Sigmoid colon (tissue), 6 donors: ENCODE measurements at regions not wholly inside any gene's neighbourhood (a gene's known extent, or its start where the extent isn't known, plus 50 kb on each side); places are given as distances from the start of the nearest gene placed in this dataset.
"Not testable (repeated sequence)": the region's sequence is repeated elsewhere in the genome, so short reads cannot be mapped to it uniquely, and the experiment has no call there.

Experiments used
- DNase-seq: peaks from one replicate; pipeline ENCODE4 v3.0.0-alpha.2; 2019
- H3K27ac ChIP-seq, 4 donors: fragments of 200-600 bp; sonication (generic); one replicate each; pipeline ENCODE4 v1.5.1; 2016 to 2019; ENCODE audit warnings: mild to moderate bottlenecking in 1 of 4
- H3K27me3 ChIP-seq, 3 donors: fragments of 200-600 bp; sonication (generic); one replicate each; pipeline ENCODE4 v1.5.1; 2019; ENCODE audit warnings: mild to moderate bottlenecking in 1 of 3
- H3K36me3 ChIP-seq, 4 donors: fragments of 200-600 bp; sonication (generic); one replicate each; pipeline ENCODE4 v1.5.1; 2016 to 2019
- H3K4me1 ChIP-seq, 4 donors: fragments of 200-600 bp; sonication (generic); one replicate each; pipeline ENCODE4 v1.5.1; 2017 to 2019
- H3K4me3 ChIP-seq, 4 donors: fragments of 200-600 bp; sonication (generic); one replicate each; pipeline ENCODE4 v1.5.1; 2017 to 2019; ENCODE audit warnings: mild to moderate bottlenecking in 2 of 4, moderate library complexity in 1 of 4
- H3K9me3 ChIP-seq, 4 donors: fragments of 200-600 bp in 3 of 4; sonication (generic) in 3 of 4; one replicate each; pipeline versions ENCODE4 v1.5.1 to v1.6.1; 2013 to 2019
- EP300 ChIP-seq, 4 donors: sonication (generic); formaldehyde crosslinking; IDR thresholded peaks; one replicate each; pipeline ENCODE4 v1.6.1; 2017; ENCODE audit warnings: antibody characterized with exemption in 4 of 4
- POLR2A ChIP-seq, 2 donors: fragments of 450-650 bp; IDR thresholded peaks; one replicate each; pipeline ENCODE4 v1.6.1; 2016; ENCODE audit warnings: antibody characterized with exemption in 2 of 2, mild to moderate bottlenecking in 2 of 2, moderate library complexity in 2 of 2
- POLR2AphosphoS5 ChIP-seq, 4 donors: sonication (generic); formaldehyde crosslinking; IDR thresholded peaks; one replicate each; pipeline ENCODE4 v1.6.1; 2017; ENCODE audit warnings: antibody characterized with exemption in 4 of 4
- WGBS, 2 donors: extraction: QIAGEN DNeasy Blood & Tissue Kit; methylation state at CpG; one replicate each; pipeline ENCODE4 v1.1.7; 2013; 5-methylcytosine and 5-hydroxymethylcytosine counted together
- intact Hi-C: fragments of 100-400 bp; cut with DNase I; formaldehyde crosslinking; loops from one replicate; pipeline ENCODE4 v1.15.1; 2023
- TF ChIP-seq, protein P1 (sequence below), 4 experiments: fragments of 450-650 bp in 3 of 4; fragments of 200-600 bp in 1 of 4; IDR thresholded peaks; one replicate each; pipeline ENCODE4 v1.5.1; 2016 to 2019; ENCODE audit warnings: antibody characterized with exemption in 4 of 4, mild to moderate bottlenecking in 3 of 4, moderate library complexity in 2 of 4
- donor health status: healthy with polysubstance abuse.
- donor health status: healthy.

DNA sequence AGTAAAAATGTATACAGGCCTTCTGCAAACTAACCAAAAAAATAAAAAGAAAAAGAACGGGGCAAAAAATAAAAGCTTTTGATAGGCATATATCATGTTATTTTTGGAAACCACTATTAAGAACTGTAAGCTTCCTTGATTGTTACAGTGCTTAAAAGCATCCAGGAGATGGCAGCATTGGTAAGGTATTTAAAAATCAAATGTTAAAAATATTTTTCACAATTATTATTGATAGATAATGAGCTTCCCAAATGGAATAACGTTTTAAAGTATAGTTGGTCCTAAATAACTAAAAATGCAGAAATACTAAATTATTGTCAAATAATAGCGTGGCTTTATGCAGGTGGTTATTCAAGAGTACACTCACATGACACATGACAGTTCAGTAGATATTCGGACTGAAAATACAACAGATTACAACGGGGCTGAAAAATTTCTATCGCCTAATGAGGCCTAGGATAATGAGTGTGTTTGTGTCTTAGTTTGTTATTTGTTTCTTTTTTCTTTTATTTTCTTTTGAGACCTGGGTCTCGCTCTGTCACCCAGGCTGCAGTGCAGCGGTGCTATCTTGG, 127.2 kb upstream of the ATF7IP start:
- no peaks in the 10 kb centered on the region for H3K27me3 ChIP-seq
- intact Hi-C loops: loop anchor here (2.0 to 10.0 kb wide), 4 partner anchors 179 to 756 kb away; no protein-coding TSS in a partner anchor
- no peaks in the 10 kb centered on the region for H3K36me3 ChIP-seq
- no peak overlapping the region for H3K4me3 ChIP-seq
- DNase-seq: no peak
- H3K27ac ChIP-seq: no peak overlapping the region
- peaks cover 0 to 7% (median 2%) of the 10 kb centered on the region in 4 donors for H3K9me3 ChIP-seq
- peaks cover 0 to 3% (median 0%) of the 10 kb centered on the region in 4 donors for H3K4me1 ChIP-seq
- TF ChIP-seq EP300 (IDR thresholded peaks at IDR 0.05) (no peak), POLR2A (IDR thresholded peaks at IDR 0.05) (no peak), POLR2AphosphoS5 (IDR thresholded peaks at IDR 0.05) (no peak)
- TF ChIP-seq, protein P1, sequence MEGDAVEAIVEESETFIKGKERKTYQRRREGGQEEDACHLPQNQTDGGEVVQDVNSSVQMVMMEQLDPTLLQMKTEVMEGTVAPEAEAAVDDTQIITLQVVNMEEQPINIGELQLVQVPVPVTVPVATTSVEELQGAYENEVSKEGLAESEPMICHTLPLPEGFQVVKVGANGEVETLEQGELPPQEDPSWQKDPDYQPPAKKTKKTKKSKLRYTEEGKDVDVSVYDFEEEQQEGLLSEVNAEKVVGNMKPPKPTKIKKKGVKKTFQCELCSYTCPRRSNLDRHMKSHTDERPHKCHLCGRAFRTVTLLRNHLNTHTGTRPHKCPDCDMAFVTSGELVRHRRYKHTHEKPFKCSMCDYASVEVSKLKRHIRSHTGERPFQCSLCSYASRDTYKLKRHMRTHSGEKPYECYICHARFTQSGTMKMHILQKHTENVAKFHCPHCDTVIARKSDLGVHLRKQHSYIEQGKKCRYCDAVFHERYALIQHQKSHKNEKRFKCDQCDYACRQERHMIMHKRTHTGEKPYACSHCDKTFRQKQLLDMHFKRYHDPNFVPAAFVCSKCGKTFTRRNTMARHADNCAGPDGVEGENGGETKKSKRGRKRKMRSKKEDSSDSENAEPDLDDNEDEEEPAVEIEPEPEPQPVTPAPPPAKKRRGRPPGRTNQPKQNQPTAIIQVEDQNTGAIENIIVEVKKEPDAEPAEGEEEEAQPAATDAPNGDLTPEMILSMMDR (IDR thresholded peaks at IDR 0.05): peak; percentile 48 to 65 (median 58)
- WGBS, 2 donors: 61 to 66% methylated on average over 8 of the region's 8 CpGs

DNA sequence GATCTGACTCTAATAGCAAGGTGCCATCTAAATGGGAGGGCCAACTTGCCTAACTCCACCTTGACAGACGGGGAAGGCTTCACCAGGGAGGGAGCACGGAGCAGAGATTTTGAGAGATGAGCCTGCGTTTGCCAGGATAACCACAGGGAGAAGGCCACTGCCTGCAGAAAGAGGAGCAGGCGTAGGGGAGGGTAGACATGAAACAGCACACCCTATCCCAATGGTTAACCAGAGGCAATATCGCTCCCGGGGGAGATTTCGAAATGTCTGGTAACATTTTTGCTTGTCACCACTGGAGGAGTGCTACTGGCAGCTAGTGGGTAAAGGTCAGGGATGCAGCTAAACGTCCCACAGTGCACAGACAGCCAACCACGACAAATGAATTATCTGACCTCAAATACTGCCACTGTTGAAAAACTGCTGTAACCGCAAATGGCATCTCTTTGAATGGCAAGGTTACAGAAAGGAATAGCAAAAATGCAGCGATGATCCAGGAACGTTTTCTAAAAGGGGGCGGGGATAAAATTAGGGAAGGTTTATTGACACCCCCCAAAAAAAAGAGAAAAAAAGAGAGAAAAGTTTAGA, 126.0 kb upstream of the ATF7IP start:
- Histone ChIP-seq H3K27ac (peak overlapping the region in 1 of 4 donors; percentile 14), H3K9me3 (peaks cover 0 to 8% (median 4%) of the 10 kb centered on the region in 4 donors), H3K27me3 (no peaks in the 10 kb centered on the region), H3K36me3 (no peaks in the 10 kb centered on the region), H3K4me1 (peaks cover 0 to 3% (median 0%) of the 10 kb centered on the region in 4 donors), H3K4me3 (peak overlapping the region in 1 of 4 donors; percentile 4)
- DNase-seq: no peak
- TF ChIP-seq, protein P1 (IDR thresholded peaks at IDR 0.05): no peak
- no peak for TF ChIP-seq POLR2AphosphoS5 (IDR thresholded peaks at IDR 0.05)
- TF ChIP-seq EP300 (IDR thresholded peaks at IDR 0.05): no peak
- no peak for TF ChIP-seq POLR2A (IDR thresholded peaks at IDR 0.05)
- WGBS, 2 donors: 50 to 71% methylated on average over 13 of the region's 13 CpGs
- intact Hi-C loops: loop anchor here (2.0 to 10.0 kb wide), 4 partner anchors 178 to 755 kb away; no protein-coding TSS in a partner anchor

DNA sequence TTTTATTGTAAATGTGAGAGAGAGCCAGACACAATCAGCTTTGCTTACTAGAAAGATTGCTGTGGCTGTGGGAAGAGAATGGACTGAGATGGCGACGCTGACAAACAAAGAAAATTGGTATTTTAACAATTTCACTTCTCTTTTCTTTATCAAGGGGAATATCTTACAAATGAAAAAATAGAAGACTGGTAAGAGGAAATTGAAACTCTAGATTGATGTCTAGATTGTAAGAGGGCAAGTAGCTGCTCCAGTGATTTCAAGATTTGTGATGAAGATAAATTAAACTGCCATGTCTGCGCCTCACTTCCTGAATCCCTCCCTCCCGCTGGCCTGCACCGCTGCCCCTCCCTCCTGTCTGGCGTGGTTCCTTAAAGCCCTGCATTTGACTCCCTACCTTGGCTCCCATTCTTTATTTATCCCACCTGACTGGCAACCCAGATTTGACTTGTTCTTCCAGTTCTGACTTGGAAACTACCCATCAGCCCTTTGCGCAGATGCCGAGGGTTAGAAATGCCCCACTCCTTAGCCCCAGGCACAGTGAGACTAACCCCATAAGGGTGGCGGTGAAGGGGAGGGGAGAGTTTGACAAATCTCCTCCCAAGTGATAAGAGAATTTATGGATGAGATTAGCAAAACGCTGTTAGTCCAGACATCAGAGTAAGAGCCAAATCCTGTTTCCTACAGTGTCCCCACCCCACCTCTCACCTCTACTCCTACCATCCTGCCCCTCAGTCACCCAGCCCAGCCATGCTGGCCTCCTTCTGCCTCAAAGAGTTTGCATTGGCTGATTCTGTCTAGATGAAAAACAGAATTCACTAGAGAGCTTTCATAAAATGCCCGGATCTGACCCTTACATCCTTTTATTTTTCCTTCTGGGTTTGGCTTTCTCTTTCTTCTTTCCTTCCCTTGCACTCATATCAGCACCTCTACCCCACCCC, 125.3 kb upstream of the ATF7IP start:
- no peak for TF ChIP-seq EP300 (IDR thresholded peaks at IDR 0.05)
- peaks cover 0 to 3% (median 0%) of the 10 kb centered on the region in 4 donors for H3K4me1 ChIP-seq
- no peaks in the 10 kb centered on the region for H3K36me3 ChIP-seq
- no peak for DNase-seq
- H3K9me3 ChIP-seq: peaks cover 0 to 8% (median 4%) of the 10 kb centered on the region in 4 donors
- H3K4me3 ChIP-seq: peak overlapping the region in 1 of 4 donors; percentile 4
- H3K27me3 ChIP-seq: no peaks in the 10 kb centered on the region
- WGBS, 2 donors: 31 to 39% methylated on average over 11 of the region's 11 CpGs
- intact Hi-C loops: loop anchor here (2.0 to 10.0 kb wide), 4 partner anchors 177 to 755 kb away; no protein-coding TSS in a partner anchor
- H3K27ac ChIP-seq: peak overlapping the region in 1 of 4 donors; percentile 14

DNA sequence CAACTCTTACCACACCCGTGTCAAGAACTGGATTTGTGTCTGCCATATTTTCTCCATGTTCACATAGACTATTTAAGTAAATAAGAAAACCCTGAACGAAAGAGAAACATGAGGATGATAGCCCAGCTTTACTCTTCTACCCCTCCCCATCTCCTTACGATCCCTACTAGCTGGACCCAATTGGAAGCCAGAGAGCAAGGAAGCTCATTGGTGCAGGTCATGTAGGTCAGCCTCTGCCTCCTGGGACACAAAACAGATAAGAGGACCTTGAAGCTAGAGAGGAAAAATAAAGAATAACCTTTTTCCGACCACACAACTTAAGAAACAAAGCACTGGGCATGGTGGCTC, 124.6 kb upstream of the ATF7IP start:
- TF ChIP-seq EP300 (IDR thresholded peaks at IDR 0.05): no peak
- no peak for TF ChIP-seq POLR2AphosphoS5 (IDR thresholded peaks at IDR 0.05)
- TF ChIP-seq, protein P1 (IDR thresholded peaks at IDR 0.05): no peak
- TF ChIP-seq POLR2A (IDR thresholded peaks at IDR 0.05): no peak
- Histone ChIP-seq H3K27ac (no peak overlapping the region), H3K27me3 (no peaks in the 10 kb centered on the region), H3K4me3 (no peak overlapping the region), H3K4me1 (peaks cover 0 to 3% (median 0%) of the 10 kb centered on the region in 4 donors), H3K9me3 (peaks cover 0 to 8% (median 4%) of the 10 kb centered on the region in 4 donors), H3K36me3 (no peaks in the 10 kb centered on the region)
- intact Hi-C loops: no loop called here
- WGBS, 2 donors: 69 to 73% methylated on average over 4 of the region's 4 CpGs
- no peak for DNase-seq

DNA sequence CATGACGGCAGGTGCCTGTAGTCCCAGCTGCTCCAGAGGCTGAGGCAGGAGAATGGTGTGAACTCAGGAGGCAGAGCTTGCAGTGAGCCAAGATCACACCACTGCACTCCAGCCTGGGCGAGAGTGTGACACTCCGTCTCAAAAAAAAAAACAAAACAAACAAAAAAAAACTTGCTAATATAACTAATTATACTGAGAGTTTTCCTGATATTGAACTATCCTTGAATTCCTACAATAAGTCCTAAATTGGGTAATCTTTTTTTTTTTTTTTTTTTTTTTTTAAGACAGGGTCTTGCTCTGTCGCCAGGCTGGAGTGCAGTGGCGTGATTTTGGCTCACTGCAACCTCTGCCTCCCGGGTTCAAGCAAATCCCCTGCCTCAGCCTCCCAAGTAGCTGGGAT, 122.7 kb upstream of the ATF7IP start:
- H3K27me3 ChIP-seq, H3K36me3 ChIP-seq, DNase-seq, H3K4me1 ChIP-seq, H3K27ac ChIP-seq, intact Hi-C loops, H3K9me3 ChIP-seq, H3K4me3 ChIP-seq: not testable (repeated sequence)
- WGBS, 2 donors: 96 to 97% methylated on average over 6 of the region's 6 CpGs
